ENCODE measurements at regions not wholly inside any gene's neighbourhood (a gene's known extent, or its start where the extent isn't known, plus 50 kb on each side); places are given as distances from the start of the nearest gene placed in this dataset.

DNA sequence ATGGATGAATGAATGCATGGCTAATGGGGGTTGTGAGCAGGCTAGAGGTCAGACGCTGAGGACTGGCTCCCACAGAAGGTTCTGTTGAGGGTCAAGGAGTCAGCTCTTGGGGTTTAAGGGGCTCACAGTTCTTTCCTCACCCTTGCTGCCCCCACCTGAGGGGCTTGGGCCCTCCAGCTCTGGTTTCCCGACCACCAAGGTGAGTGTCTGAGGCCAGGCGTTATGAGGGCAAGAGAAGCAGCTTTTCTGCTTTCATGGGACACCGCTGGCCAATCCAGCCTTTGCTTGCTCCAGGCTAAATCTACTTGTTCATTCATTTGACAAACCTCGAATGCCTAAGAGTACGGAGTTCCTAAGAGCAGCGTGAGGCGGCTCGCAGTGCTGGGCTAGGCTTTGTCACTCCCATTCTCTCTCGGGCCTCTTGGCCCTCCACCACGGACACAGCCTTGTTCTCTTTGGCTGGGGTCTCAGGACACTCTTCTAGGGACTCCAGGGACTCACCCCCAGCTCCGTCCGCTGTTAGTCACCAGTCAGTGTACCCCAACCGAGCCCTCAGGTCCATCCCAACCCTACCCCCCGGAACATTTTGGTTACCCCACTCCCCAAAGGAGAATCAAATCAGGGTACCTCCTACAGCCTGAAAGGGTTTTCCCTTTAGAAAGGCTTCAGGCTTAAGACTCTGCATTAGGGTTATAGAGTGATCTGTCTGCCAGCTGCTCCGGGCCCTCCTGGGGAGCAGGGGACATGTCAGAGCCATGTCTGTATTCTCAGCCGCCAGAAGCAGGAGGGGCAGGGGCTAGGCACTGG lies 210.1 kb upstream of the MVB12B start:
- no peak for DNase-seq
- TF ChIP-seq POLR2A (IDR thresholded peaks at IDR 0.05; ENCODE audit: low read length) (no peak), GATA1 (IDR thresholded peaks at IDR 0.05; ENCODE audit: low read depth, low read length) (no peak)

DNA sequence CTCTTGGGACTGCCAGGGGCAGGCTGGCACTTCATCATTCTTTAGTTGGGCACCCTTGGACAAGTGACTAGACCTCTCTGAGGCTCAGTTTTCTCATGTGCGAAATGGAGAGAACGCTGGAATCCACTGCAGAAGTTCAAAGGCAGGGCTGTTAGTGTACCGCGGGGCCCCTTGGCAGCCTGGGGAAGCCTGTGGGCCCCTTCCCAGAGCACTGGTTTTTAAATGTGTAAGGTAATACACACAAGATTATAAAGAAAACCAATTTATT lies 209.5 kb upstream of the MVB12B start:
- TF ChIP-seq GATA1 (IDR thresholded peaks at IDR 0.05; ENCODE audit: low read depth, low read length) (no peak), POLR2A (IDR thresholded peaks at IDR 0.05; ENCODE audit: low read length) (no peak)
- DNase-seq: no peak

DNA sequence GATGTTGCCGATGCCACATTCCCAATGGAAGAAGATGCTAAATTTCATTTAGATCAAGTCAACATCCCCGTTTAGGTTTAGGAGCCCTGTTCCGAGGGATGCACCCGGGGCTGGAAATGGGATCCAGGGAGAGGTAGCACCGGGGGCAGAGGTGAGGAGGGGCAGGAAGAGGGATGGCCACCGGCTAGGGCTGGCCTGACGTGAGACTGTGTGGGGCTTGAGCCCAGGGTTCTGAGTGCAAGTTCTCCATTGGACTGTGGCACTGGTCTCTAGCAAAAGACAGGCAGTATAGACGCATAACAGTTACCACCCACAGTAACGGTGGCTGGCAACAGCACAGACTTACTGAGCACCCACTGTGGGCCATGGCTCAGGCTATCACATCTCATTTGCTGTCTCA lies 209.0 kb upstream of the MVB12B start:
- TF ChIP-seq POLR2A (IDR thresholded peaks at IDR 0.05; ENCODE audit: low read length) (no peak), GATA1 (IDR thresholded peaks at IDR 0.05; ENCODE audit: low read depth, low read length) (no peak)
- DNase-seq: no peak

DNA sequence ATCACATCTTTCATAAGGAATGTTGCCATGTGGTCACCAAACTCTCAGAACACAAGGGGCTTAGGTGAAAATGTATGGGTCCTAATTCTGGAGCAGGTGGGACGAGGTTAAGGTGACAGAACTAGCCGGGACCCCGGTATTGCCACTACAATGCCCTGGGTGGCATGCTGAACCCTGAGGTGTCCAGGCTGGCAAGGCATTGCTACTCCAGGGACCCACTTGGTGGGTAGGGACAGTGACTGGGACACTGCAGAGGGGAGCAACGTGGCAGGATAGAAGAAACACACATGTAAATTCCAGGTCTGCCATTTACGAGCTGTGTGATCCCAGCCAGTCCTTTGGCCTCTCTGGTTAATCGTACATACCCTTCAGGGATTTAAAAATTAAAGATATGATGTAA lies 206.9 kb upstream of the MVB12B start:
- TF ChIP-seq POLR2A (IDR thresholded peaks at IDR 0.05; ENCODE audit: low read length): no peak
- no peak for TF ChIP-seq GATA1 (IDR thresholded peaks at IDR 0.05; ENCODE audit: low read depth, low read length)
- DNase-seq: no peak

DNA sequence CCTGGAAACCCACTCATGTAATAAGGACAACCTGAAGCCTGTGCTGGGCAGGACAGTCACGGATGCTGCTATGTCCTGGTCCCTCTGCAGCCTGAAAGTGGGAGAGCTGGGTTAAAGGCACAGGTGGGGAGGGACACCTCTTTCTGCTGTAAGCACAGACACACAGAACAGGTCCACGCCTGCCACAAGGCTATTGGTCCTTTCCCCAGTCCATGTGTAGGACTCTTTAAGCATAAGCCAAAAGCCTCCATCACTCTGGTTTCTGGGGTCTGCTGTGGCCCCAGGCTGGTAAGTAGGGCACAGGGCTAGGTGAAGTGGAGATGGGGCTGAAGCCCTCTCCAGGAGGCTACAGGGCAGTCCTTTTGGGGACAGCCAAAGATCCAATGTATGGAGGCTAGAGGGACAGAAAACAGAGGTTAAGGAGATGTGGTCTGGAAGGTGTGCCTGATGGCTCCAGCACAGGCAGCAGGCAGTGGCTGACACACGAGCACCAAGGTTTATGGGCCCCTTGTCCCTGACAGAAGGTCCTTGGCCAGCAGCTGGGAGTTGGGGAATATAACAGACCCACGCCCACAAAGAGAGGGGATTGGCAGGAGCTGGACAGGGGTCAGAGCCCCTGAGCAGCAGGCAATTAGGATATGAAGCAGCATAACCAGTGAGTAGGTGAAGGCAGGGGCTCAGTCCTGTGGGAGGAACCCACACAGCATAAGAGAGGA lies 203.6 kb upstream of the MVB12B start:
- TF ChIP-seq GATA1 (IDR thresholded peaks at IDR 0.05; ENCODE audit: low read depth, low read length) (no peak), POLR2A (IDR thresholded peaks at IDR 0.05; ENCODE audit: low read length) (no peak)
- DNase-seq: no peak

DNA sequence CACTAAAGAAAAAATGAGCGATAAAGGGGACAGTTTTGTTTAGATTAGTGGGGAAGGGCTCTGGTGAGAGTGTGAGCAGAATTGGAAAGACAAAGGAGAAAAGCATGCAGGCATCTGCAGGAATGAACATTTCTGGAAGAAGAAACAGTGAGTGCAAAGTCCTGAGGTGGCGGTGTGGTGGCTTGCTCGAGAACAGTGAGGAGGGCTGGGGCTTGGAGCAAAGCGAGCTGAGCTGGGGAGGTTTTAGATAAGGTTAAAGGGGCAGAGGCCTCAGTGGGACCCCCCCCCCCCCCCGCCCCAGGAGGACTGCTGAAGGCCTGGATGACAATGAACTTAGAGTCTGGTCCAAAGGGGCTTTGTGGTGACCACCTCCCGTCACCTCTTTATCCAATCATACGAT lies 202.7 kb upstream of the MVB12B start:
- DNase-seq: no peak
- TF ChIP-seq POLR2A (IDR thresholded peaks at IDR 0.05; ENCODE audit: low read length) (no peak), GATA1 (IDR thresholded peaks at IDR 0.05; ENCODE audit: low read depth, low read length) (no peak)

DNA sequence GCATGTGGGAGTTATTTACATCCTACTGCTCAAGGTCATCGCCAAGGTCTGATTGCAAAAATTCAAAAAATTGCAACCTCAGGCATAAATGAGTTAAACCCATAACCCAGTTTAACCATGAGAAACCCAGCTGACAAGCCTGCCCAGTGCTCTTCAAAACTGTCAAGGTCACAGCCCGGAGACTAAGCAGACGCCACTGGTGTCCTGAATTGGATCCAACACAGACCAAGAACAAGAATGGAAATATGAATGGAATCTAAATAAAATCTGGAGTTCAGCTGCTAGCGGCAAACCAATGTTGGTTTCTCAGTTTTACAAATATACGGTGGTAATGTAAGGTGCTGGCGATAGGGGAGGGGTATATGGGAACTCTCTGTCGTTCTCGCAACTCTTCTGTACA lies 201.5 kb upstream of the MVB12B start:
- DNase-seq: no peak
- no peak for TF ChIP-seq POLR2A (IDR thresholded peaks at IDR 0.05; ENCODE audit: low read length)

DNA sequence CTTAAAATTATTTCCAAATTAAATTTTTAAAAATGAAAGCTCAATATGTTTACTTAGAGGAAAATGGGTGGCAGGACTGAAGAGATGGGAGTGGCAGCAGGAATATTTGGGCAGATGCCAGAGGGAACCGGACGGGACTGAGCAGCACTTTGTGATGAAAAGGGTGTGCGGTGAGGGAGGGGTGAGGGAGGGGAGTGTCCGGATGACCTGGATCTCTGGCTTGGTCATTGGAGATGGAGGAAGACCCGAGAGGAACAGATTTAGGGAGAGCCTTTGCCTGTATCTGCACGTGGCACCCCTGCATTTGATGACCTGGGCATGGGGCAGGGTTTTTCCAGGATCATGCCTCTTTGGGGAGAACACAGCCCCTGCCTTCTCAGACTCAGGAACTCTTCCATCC lies 201.1 kb upstream of the MVB12B start:
- TF ChIP-seq GATA1 (IDR thresholded peaks at IDR 0.05; ENCODE audit: low read depth, low read length) (no peak), POLR2A (IDR thresholded peaks at IDR 0.05; ENCODE audit: low read length) (no peak)
- no peak for DNase-seq

DNA sequence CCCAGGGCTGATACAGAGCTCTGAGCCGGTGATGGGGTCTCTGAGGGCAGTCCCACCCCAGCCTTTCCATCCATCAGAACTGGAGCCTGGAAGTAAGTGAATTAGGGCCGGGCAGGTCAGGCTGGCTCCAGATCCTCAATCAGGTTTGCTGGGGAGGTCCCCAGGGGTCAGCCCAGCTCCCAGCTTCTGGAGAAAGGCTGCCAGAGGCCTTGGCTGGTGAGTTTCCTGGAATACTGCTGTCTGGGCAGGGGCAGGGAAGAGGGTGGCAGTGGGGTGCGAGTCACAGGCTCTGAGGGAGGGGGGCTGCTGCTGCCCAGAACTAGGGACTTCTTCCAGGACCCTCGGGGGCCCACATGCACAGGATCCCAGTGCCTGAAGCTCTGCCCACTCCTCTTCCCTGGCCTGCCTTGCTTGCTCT lies 200.6 kb upstream of the MVB12B start:
- TF ChIP-seq POLR2A (IDR thresholded peaks at IDR 0.05; ENCODE audit: low read length): no peak
- no peak for TF ChIP-seq GATA1 (IDR thresholded peaks at IDR 0.05; ENCODE audit: low read depth, low read length)
- no peak for DNase-seq

DNA sequence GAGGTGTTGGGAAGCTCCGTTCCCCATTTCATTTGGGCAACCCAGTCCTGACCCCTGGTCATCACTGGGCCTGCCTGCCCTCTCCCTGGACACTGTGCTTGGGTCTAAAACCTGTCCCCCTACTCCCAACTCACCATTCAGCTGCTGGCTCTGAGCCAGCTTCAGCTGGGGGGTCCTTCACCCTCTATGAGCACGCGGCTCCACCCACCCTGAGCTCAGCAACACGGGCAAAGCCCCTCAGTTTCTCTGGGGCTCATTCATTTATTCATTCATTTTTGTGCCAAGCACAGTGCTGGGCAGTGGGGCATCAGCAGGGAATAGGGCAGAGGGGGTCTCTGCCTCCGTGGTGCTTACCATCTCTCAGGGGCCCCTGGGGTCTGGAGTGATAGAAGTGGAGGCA lies 199.8 kb upstream of the MVB12B start:
- TF ChIP-seq POLR2A (IDR thresholded peaks at IDR 0.05; ENCODE audit: low read length) (no peak), GATA1 (IDR thresholded peaks at IDR 0.05; ENCODE audit: low read depth, low read length) (no peak)
- DNase-seq: no peak

DNA sequence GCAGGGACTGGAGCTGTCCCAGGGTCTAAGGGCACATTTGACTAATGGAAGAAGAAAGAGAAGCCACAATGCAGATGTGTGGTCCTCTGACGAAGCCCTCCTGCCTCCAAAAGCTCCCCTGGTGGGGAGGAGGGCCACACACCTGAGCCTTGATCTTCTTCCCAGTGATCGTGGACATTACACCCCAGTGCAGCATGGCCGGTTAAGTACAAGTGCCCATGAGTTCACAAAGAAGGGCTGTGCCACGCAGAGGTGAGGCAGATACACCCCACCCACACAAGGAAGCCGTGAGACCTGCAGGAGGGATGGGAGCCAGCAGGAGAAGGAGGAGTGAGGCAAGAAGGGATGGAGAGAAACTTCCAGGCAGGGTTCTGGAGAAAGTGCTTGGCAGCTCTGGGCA lies 199.0 kb upstream of the MVB12B start:
- no peak for DNase-seq
- no peak for TF ChIP-seq POLR2A (IDR thresholded peaks at IDR 0.05; ENCODE audit: low read length)
- no peak for TF ChIP-seq GATA1 (IDR thresholded peaks at IDR 0.05; ENCODE audit: low read depth, low read length)

DNA sequence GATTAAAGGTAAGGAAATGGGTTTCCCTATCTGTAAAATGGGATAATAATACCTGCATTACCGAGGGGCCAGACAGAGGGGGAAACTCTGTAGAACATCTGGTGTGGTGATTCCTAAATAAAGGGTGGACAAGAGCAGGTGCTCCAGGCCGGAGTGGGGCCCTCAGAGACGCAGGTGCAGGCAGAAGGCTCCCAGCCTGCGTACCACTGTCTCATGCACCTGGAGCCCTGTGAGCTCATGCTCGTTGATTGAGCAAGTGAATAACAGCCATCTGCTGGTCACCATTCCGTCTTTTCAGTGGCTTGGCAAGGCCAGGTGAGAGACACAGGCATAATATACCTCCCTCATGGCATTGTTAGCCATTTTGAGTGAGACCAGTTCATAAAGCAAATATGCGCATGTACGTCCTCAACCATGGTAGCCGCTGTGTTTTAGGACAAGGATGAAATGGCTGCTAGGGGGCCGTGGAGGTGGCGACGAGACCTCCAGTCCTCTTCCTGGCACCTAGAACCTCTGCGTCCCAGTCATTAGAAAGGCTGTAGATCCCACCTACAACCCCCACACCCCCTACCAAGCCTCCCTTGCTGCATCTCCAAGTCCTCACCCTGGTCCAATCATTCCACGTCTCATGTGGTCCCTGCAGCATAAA lies 198.0 kb upstream of the MVB12B start:
- DNase-seq: no peak
- TF ChIP-seq POLR2A (IDR thresholded peaks at IDR 0.05; ENCODE audit: low read length): no peak
- TF ChIP-seq GATA1 (IDR thresholded peaks at IDR 0.05; ENCODE audit: low read depth, low read length): no peak

DNA sequence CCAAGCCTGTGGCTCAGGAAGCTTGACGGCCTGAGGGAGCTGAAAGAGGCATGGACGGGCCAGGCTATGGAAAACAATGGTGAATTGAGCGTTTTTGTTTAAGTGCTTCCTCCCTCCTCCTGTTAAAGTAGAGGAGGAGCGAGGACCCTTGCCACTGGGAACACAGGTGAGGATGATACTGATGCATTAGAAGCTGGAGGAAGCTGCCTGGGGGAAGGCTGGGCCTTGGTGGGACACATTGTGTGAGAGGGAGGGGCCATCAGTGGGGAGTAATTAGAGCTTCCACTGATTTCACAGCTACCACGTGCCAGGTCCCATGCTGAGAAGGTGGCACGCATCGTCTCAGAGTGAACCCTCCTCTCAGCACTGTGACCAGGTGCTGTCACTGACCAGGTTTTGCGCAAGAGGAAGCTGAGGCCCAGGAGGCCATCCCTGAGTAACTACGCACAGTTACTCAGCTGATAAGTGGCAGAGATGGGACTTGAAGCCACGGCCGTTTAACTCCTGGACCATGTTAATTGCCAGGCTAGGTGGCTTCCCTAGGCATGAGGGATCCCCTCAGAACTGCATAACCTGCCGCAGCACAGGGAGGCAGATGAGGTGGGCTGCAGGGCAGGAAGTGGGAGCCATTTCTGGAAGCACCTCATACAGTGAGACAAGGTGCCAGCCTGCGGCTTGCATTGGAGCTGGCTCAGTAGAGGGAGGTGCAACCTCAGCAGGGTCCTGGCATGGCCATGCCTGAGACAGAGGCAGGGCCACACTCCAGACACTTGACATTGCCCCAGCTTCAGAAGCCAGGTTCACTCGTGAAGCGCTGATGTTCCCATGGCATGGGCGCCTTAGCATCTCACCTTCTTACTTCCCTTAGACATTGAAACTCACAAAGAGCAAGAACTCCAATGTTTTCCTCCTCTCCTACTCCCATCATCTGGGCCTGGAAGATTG lies 195.3 kb upstream of the MVB12B start:
- no peak for TF ChIP-seq GATA1 (IDR thresholded peaks at IDR 0.05; ENCODE audit: low read depth, low read length)
- no peak for TF ChIP-seq POLR2A (IDR thresholded peaks at IDR 0.05; ENCODE audit: low read length)
- DNase-seq: no peak

DNA sequence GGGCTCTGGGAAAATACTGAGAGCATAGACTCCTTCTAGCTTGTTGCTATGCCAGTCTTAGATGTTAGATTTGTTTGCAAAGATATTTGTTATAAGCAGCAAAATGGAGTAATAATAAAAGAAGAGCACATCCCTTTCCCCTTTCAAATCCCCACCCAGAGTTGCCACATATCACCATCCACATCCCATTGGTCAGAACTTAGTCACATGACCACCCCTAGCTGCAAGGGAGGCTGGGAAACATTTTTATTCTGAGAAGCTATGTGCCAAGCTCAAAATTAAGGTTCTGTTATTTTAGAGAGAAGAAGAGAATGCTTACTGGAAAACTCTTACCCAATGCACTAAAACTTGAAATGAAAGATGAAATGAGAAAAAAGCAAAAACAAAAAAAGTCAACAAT lies 193.9 kb upstream of the MVB12B start:
- TF ChIP-seq POLR2A (IDR thresholded peaks at IDR 0.05; ENCODE audit: low read length): no peak
- no peak for TF ChIP-seq GATA1 (IDR thresholded peaks at IDR 0.05; ENCODE audit: low read depth, low read length)
- DNase-seq: no peak

Data from erythroblast (primary cell).